Spleen (tissue), 7 donors: ENCODE measurements at regions not wholly inside any gene's neighbourhood (a gene's known extent, or its start where the extent isn't known, plus 50 kb on each side); places are given as distances from the start of the nearest gene placed in this dataset.

Source experiments
- CTCF ChIP-seq, 11 experiments: fragments of 200-600 bp in 7 of 11; fragments of 450-650 bp in 4 of 11; sonication (generic) in 4 of 11; IDR thresholded peaks in 8 of 11; conservative IDR thresholded peaks in 3 of 11; 1 replicate in 7 of 11; 2 replicates in 4 of 11; pipeline versions ENCODE4 v1.4.0 to v1.8.0; 2016 to 2021; ENCODE audit warnings: antibody characterized with exemption in 11 of 11, inconsistent platforms in 4 of 11, mild to moderate bottlenecking in 1 of 11
- POLR2A ChIP-seq, 3 donors: fragments of 450-650 bp; IDR thresholded peaks; one replicate each; pipeline ENCODE4 v1.5.1; 2017; ENCODE audit warnings: antibody characterized with exemption in 3 of 3, mild to moderate bottlenecking in 1 of 3
- POLR2AphosphoS5 ChIP-seq, 3 donors: sonication (generic); formaldehyde crosslinking; IDR thresholded peaks; one replicate each; pipeline ENCODE4 v1.5.1; 2017; ENCODE audit warnings: antibody characterized with exemption in 3 of 3
- donor health status: DM: no; HTN: no; CAD: no; lungs with moderate emphysema.
- donor health status: DM: no; HTN: no; CAD: no.
- donor health status: DM: no; HTN: no; CAD: no.

GRCh38 chr14:83887866-83888265 lies 1642.1 kb upstream of the FLRT2 start:
- no peak for TF ChIP-seq CTCF (IDR thresholded peaks at IDR 0.05 in 8 of 11, conservative IDR thresholded peaks at IDR 0.05 in 3 of 11)
- TF ChIP-seq POLR2A (IDR thresholded peaks at IDR 0.05), result no peak
- no peak for TF ChIP-seq POLR2AphosphoS5 (IDR thresholded peaks at IDR 0.05)
